Heart right ventricle (tissue), 16 donors: ENCODE measurements at regions not wholly inside any gene's neighbourhood (a gene's known extent, or its start where the extent isn't known, plus 50 kb on each side); places are given as distances from the start of the nearest gene placed in this dataset.

Experiments
- ATAC-seq, 8 donors: fragments of 200-7000 bp; cut with Tn5 transposase; one replicate each; pipeline ENCODE4 v1.9.1; 2020; ENCODE audit warnings: mild to moderate bottlenecking in 8 of 8, moderate library complexity in 8 of 8, moderate number of reproducible peaks in 1 of 8
- DNase-seq, 2 donors: peaks; one replicate each; pipeline ENCODE4 v3.0.0-alpha.2; 2020
- H3K27ac ChIP-seq, 10 donors: fragments of 200-600 bp; sonication (generic) in 2 of 10; one replicate each; pipeline versions ENCODE4 v1.5.0 to v1.8.0; 2020 to 2022; ENCODE audit warnings: mild to moderate bottlenecking in 3 of 10
- H3K27me3 ChIP-seq, 7 donors: fragments of 200-600 bp; one replicate each; pipeline ENCODE4 v1.8.0; 2021 to 2022; ENCODE audit warnings: mild to moderate bottlenecking in 2 of 7
- H3K36me3 ChIP-seq, 9 donors: fragments of 200-600 bp; sonication (generic) in 1 of 9; one replicate each; pipeline versions ENCODE4 v1.5.0 to v1.8.0; 2020 to 2022; ENCODE audit warnings: mild to moderate bottlenecking in 2 of 9
- H3K4me1 ChIP-seq, 9 donors: fragments of 200-600 bp; sonication (generic) in 1 of 9; one replicate each; pipeline versions ENCODE4 v1.5.0 to v1.8.0; 2020 to 2022; ENCODE audit warnings: mild to moderate bottlenecking in 4 of 9
- H3K4me3 ChIP-seq, 10 donors: fragments of 200-600 bp; sonication (generic) in 2 of 10; one replicate each; pipeline versions ENCODE4 v1.5.0 to v1.8.0; 2020 to 2022; ENCODE audit warnings: mild to moderate bottlenecking in 7 of 10, moderate library complexity in 2 of 10
- H3K9me3 ChIP-seq, 11 donors: fragments of 200-600 bp in 10 of 11; sonication (generic) in 2 of 11; one replicate each; pipeline versions ENCODE4 v1.5.0 to v1.8.0; 2013 to 2022; ENCODE audit warnings: mild to moderate bottlenecking in 2 of 11, control low read depth in 1 of 11, moderate library complexity in 1 of 11
- WGBS, 2 donors: extraction: QIAGEN DNeasy Blood & Tissue Kit; methylation state at CpG; one replicate each; pipeline ENCODE4 v1.1.7; 2013; ENCODE audit warnings: inconsistent platforms in 1 of 2; 5-methylcytosine and 5-hydroxymethylcytosine counted together
- intact Hi-C, 10 donors: fragments of 100-400 bp; cut with DNase I; formaldehyde crosslinking; loops; one replicate each; pipeline versions ENCODE4 v1.11.1 to v1.14.2; 2022
- TF ChIP-seq, protein P1 (sequence below), 9 donors: fragments of 200-600 bp; sonication (generic) in 2 of 9; IDR thresholded peaks; one replicate each; pipeline versions ENCODE4 v1.5.0 to v1.8.0; 2021 to 2022; ENCODE audit warnings: antibody characterized with exemption in 9 of 9, mild to moderate bottlenecking in 5 of 9, moderate library complexity in 1 of 9
- donor health status: Arrhythmogenic right ventricular cardiomyopathy.
- donor health status: ischemic (EF 13 %, LVEDD 7.1; RV severe dilation, severe dysfunction).
- donor health status: healthy with polysubstance abuse.
- donor health status: DM: no; HTN: yes; CAD: no.
- donor health status: DM: no; HTN: no; CAD: no.
- donor health status: ischemic (EF 25% LVEDD 6.9; RV normal size, moderate dysfunction).
- donor health status: ischemic (EF 25% LVEDD 5.7; RV mildly dilated, moderate dysfunction).
- donor health status: healthy.
- donor health status: DM: yes; HTN: yes; CAD: no.
- donor health status: Ischemic cardiomyopathy.
- donor health status: ischemic (EF 35%, LVEDD 5.7; RV mildly dilated, moderate dysfunction).
- donor health status: nonischemic (EF 11% LVEDD 7.7; RV severe dilation, severe dysfunction).
- donor health status: DM: yes; HTN: yes; CAD: no.
- donor health status: PGD.
- donor health status: ischemic (EF 29% LVEDD 5.4; RV normal size, mild dysfunction).
- donor health status: nonischemic (EF 23%, LVEDD 6.1; RV moderate dilation, normal function).

DNA sequence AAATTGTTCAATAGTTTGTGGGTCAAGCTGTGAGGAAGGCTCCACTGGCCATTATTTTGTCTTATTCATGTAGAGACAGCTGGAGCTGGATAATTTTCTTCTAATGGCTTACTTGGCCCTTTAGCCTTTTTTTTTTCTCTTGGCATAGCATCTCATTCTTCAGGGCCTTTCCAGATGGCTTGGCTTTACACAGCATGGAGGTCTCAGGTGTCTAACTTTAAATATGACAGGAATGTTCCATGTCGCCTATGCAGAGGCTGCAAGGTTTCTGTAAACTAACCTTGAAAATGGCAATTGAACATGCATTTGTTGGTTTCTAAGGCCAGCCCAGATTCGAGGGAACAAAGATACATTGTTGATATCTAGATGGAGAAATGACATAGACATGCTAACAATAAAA is 247.9 kb upstream of the CNTN5 start:
- intact Hi-C loops = no loop called here
- TF ChIP-seq, protein P1, sequence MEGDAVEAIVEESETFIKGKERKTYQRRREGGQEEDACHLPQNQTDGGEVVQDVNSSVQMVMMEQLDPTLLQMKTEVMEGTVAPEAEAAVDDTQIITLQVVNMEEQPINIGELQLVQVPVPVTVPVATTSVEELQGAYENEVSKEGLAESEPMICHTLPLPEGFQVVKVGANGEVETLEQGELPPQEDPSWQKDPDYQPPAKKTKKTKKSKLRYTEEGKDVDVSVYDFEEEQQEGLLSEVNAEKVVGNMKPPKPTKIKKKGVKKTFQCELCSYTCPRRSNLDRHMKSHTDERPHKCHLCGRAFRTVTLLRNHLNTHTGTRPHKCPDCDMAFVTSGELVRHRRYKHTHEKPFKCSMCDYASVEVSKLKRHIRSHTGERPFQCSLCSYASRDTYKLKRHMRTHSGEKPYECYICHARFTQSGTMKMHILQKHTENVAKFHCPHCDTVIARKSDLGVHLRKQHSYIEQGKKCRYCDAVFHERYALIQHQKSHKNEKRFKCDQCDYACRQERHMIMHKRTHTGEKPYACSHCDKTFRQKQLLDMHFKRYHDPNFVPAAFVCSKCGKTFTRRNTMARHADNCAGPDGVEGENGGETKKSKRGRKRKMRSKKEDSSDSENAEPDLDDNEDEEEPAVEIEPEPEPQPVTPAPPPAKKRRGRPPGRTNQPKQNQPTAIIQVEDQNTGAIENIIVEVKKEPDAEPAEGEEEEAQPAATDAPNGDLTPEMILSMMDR (IDR thresholded peaks at IDR 0.05) = no peak
- DNase-seq (no peak), ATAC-seq (no peak)
- Histone ChIP-seq H3K27me3 (no peaks in the 10 kb centered on the region), H3K9me3 (peaks cover 0 to 35% (median 0%) of the 10 kb centered on the region in 11 donors), H3K36me3 (no peaks in the 10 kb centered on the region), H3K27ac (no peak overlapping the region), H3K4me1 (no peaks in the 10 kb centered on the region), H3K4me3 (no peak overlapping the region)
- 73 to 78% methylated on average over 2 of the region's 2 CpGs for WGBS, 2 donors

DNA sequence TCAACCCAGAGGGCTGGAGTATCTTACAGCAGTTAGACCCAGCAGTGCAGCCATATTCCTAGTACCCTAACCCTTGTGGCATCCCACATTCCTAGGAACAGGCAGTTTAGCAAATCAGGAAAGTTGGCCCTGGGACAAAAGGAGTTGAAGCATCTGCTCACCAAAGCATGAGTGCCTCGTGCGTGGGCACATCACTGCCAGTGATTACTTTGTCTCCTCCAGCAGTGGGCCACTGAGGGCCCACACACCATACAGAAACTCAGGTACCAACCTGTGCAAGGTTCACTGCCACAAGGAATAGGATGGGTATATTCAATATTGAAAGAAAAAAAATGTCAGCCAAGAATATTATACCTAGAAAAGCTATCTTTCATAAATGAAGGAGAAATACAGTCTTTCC is 227.5 kb upstream of the CNTN5 start:
- no peak for ATAC-seq
- Histone ChIP-seq H3K4me3 (no peak overlapping the region), H3K4me1 (no peaks in the 10 kb centered on the region), H3K27me3 (no peaks in the 10 kb centered on the region), H3K27ac (no peak overlapping the region), H3K36me3 (no peaks in the 10 kb centered on the region), H3K9me3 (peaks cover 0 to 41% (median 21%) of the 10 kb centered on the region in 11 donors)
- 65 to 88% methylated on average over 2 of the region's 2 CpGs for WGBS, 2 donors
- intact Hi-C loops = no loop called here
- DNase-seq = no peak
- TF ChIP-seq, protein P1 (IDR thresholded peaks at IDR 0.05) = no peak

DNA sequence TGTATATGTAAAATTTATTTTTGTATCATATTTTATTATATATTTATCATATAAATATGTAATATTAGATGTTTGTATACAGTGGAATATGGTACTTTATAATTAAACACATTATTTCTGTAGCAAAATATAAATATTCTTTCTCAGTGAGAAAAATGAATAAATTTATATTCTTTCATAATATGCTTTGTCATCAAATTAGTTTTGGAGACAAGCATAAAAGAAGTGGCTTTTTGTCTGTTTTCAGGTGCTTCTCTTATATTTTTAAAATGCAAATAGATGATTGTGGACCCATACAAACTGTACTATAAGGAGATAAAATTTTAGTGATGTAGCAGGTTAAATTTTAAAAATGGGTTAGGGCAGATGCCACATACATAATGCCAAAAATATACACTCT is 222.4 kb upstream of the CNTN5 start:
- Histone ChIP-seq H3K4me3 (no peak overlapping the region), H3K4me1 (no peaks in the 10 kb centered on the region), H3K36me3 (no peaks in the 10 kb centered on the region), H3K9me3 (peaks cover 0 to 29% (median 16%) of the 10 kb centered on the region in 11 donors), H3K27ac (no peak overlapping the region), H3K27me3 (no peaks in the 10 kb centered on the region)
- ATAC-seq (no peak), DNase-seq (no peak)
- TF ChIP-seq, protein P1 (IDR thresholded peaks at IDR 0.05) = no peak
- intact Hi-C loops = no loop called here

DNA sequence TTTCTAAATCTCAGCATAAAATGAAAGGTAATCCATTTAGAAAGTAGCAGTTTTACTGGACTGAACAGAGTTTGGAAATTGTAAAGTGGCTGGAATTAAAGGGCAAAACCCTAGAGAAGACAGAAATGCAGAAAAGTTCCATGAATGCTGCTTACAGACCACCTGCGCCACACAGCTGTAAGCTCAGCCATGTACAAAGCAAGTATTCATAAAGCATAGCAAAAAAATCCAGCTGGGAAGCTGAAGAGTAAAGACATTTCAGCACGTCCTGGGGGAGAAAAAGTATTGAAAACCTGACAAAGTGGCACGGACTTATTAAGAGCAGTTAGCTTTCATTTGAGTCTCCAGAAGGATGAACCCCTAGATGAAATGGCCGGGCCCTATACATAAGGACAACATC is 220.1 kb upstream of the CNTN5 start:
- intact Hi-C loops = no loop called here
- Histone ChIP-seq H3K27me3 (no peaks in the 10 kb centered on the region), H3K4me3 (no peak overlapping the region), H3K36me3 (no peaks in the 10 kb centered on the region), H3K27ac (no peak overlapping the region), H3K9me3 (peaks cover 0 to 30% (median 9%) of the 10 kb centered on the region in 11 donors), H3K4me1 (no peaks in the 10 kb centered on the region)
- TF ChIP-seq, protein P1 (IDR thresholded peaks at IDR 0.05) = no peak
- 62 to 66% methylated on average over 4 of the region's 4 CpGs for WGBS, 2 donors
- no peak for ATAC-seq
- no peak for DNase-seq
